H1 (cell line): ENCODE measurements at regions not wholly inside any gene's neighbourhood (a gene's known extent, or its start where the extent isn't known, plus 50 kb on each side); places are given as distances from the start of the nearest gene placed in this dataset.

ENCODE experiments used
- CTCF ChIA-PET: fragments of 300-600 bp; sonication (Branson Sonifier 250); formaldehyde crosslinking; loops from one replicate; lab custom pipeline; 2021; ENCODE audit not compliant: partially characterized antibody; lab: Charles Lee
- POLR2A ChIA-PET: fragments of 300-600 bp; sonication (Branson Sonifier 250); formaldehyde crosslinking; loops from one replicate; lab custom pipeline; 2021; ENCODE audit warnings: inconsistent platforms; ENCODE audit not compliant: partially characterized antibody; lab: Charles Lee
- DNase-seq, 2 experiments: peaks; one replicate each; pipeline versions ENCODE4 v3.0.0 to v3.0.0-alpha.2; 2010 to 2022; ENCODE audit warnings: low spot score in 2 of 2, low read depth in 1 of 2, mixed read lengths in 1 of 2
- FAIRE-seq: peaks from 2 replicates; lab custom pipeline; 2011; peaks lifted over from hg19 to GRCh38; lab: Jason Lieb, UNC
- H2AFZ ChIP-seq: 2 replicates; pipeline ENCODE4 v1.8.1; 2012; ENCODE audit warnings: low read length, inconsistent platforms
- H2AK5ac ChIP-seq: 2 replicates; pipeline ENCODE4 v1.6.1; 2013; ENCODE audit warnings: low read depth, low read length
- H2BK120ac ChIP-seq: replicated peaks from 2 replicates; pipeline ENCODE3; 2013; ENCODE audit warnings: low read depth, low read length, inconsistent platforms
- H2BK12ac ChIP-seq: 2 replicates; pipeline ENCODE4 v1.6.1; 2013; ENCODE audit warnings: low read depth, low read length
- H2BK15ac ChIP-seq: 2 replicates; pipeline ENCODE4 v1.6.1; 2013; ENCODE audit warnings: low read length
- H2BK20ac ChIP-seq: 2 replicates; pipeline ENCODE4 v1.6.1; 2013; ENCODE audit warnings: low read length
- H2BK5ac ChIP-seq: 2 replicates; pipeline ENCODE4 v1.6.1; 2013; ENCODE audit warnings: low read depth, low read length
- H3K14ac ChIP-seq: 2 replicates; pipeline ENCODE4 v1.6.1; 2013; ENCODE audit warnings: inconsistent platforms; ENCODE audit not compliant: insufficient read length
- H3K18ac ChIP-seq: 2 replicates; pipeline ENCODE4 v1.6.1; 2013; ENCODE audit warnings: low read length; ENCODE audit errors: extremely low read depth
- H3K23ac ChIP-seq: 2 replicates; pipeline ENCODE4 v1.6.1; 2013; ENCODE audit warnings: inconsistent platforms; ENCODE audit not compliant: insufficient read length
- H3K23me2 ChIP-seq: 2 replicates; pipeline ENCODE4 v1.6.1; 2013; ENCODE audit warnings: low read depth, low read length
- H3K27ac ChIP-seq: 2 replicates; pipeline ENCODE4 v1.6.1; 2011; ENCODE audit warnings: low read depth, low read length, inconsistent platforms
- H3K27me3 ChIP-seq, 4 experiments: replicated peaks in 1 of 4; 1 replicate in 1 of 4; 2 replicates in 3 of 4; pipeline versions ENCODE4 v1.6.1 to v1.8.1; 2011 to 2013; ENCODE audit warnings: low read length in 3 of 4, mild to moderate bottlenecking in 3 of 4, inconsistent platforms in 2 of 4, mixed read lengths in 2 of 4, moderate library complexity in 1 of 4; ENCODE audit not compliant: control insufficient read depth in 3 of 4, insufficient read depth in 3 of 4; ENCODE audit errors: extremely low read depth in 1 of 4
- H3K36me3 ChIP-seq, 4 experiments: 2 replicates each; pipeline versions ENCODE4 v1.6.1 to v1.8.1; 2011 to 2013; ENCODE audit warnings: mild to moderate bottlenecking in 4 of 4, low read length in 3 of 4, moderate library complexity in 2 of 4, control low read depth in 1 of 4, inconsistent platforms in 1 of 4; ENCODE audit not compliant: insufficient read depth in 4 of 4, control insufficient read depth in 2 of 4
- H3K4ac ChIP-seq: replicated peaks from 2 replicates; pipeline ENCODE3; 2013; ENCODE audit warnings: low read length, low read depth, mixed read lengths, inconsistent platforms; ENCODE audit not compliant: insufficient read length
- H3K4me1 ChIP-seq, 4 experiments: replicated peaks in 1 of 4; 1 replicate in 1 of 4; 2 replicates in 3 of 4; pipeline versions ENCODE4 v1.6.1 to v1.8.1; 2011 to 2013; ENCODE audit warnings: low read length in 3 of 4, inconsistent platforms in 2 of 4, mixed read lengths in 1 of 4; ENCODE audit not compliant: insufficient read depth in 4 of 4, control insufficient read depth in 3 of 4
- H3K4me2 ChIP-seq, 2 experiments: 2 replicates each; pipeline versions ENCODE4 v1.6.1 to v1.8.1; 2011 to 2013; ENCODE audit warnings: low read depth in 2 of 2, low read length in 2 of 2, control low read depth in 1 of 2, inconsistent platforms in 1 of 2, mild to moderate bottlenecking in 1 of 2; ENCODE audit not compliant: insufficient read depth in 1 of 2
- H3K4me3 ChIP-seq, 4 experiments: fragments of 200-600, 300-600 bp in 1 of 4; sonication (generic), shearing (Covaris generic), sonication (Bioruptor Twin) in 1 of 4; 2 replicates each; pipeline versions ENCODE4 v1.5.1 to v1.8.1; 2011 to 2016; ENCODE audit warnings: low read length in 4 of 4, low read depth in 3 of 4, control low read depth in 2 of 4, inconsistent platforms in 2 of 4, mild to moderate bottlenecking in 2 of 4, mixed read lengths in 1 of 4, moderate library complexity in 1 of 4; ENCODE audit not compliant: insufficient read depth in 2 of 4; ENCODE audit errors: extremely low read depth in 1 of 4
- H3K56ac ChIP-seq: replicated peaks from 2 replicates; pipeline ENCODE3; 2013; ENCODE audit warnings: low read depth, mild to moderate bottlenecking, mixed read lengths, low read length, inconsistent platforms; ENCODE audit not compliant: insufficient read length
- H3K79me1 ChIP-seq: 2 replicates; pipeline ENCODE4 v1.6.1; 2013; ENCODE audit warnings: low read depth, low read length, control low read depth
- H3K79me2 ChIP-seq, 2 experiments: 2 replicates each; pipeline versions ENCODE4 v1.6.1 to v1.8.1; 2012 to 2013; ENCODE audit warnings: low read length in 2 of 2, mild to moderate bottlenecking in 2 of 2, inconsistent platforms in 1 of 2; ENCODE audit not compliant: insufficient read depth in 2 of 2, control insufficient read depth in 1 of 2
- H3K9ac ChIP-seq, 4 experiments: replicated peaks in 1 of 4; 1 replicate in 1 of 4; 2 replicates in 3 of 4; pipeline versions ENCODE4 v1.6.1 to v1.8.1; 2011 to 2013; ENCODE audit warnings: low read depth in 3 of 4, low read length in 3 of 4, control low read depth in 2 of 4, mild to moderate bottlenecking in 2 of 4, moderate library complexity in 2 of 4, inconsistent platforms in 1 of 4; ENCODE audit errors: extremely low read depth in 1 of 4
- H3K9me3 ChIP-seq, 2 experiments: 2 replicates each; pipeline versions ENCODE4 v1.6.1 to v1.8.1; 2012 to 2013; ENCODE audit warnings: mild to moderate bottlenecking in 2 of 2, moderate library complexity in 2 of 2, control low read depth in 1 of 2, inconsistent platforms in 1 of 2, low read depth in 1 of 2, low read length in 1 of 2, mixed read lengths in 1 of 2; ENCODE audit not compliant: insufficient read depth in 2 of 2
- H4K20me1 ChIP-seq, 2 experiments: replicated peaks in 1 of 2; 2 replicates each; pipeline versions ENCODE3 to v1.8.1; 2011 to 2013; ENCODE audit warnings: inconsistent platforms in 2 of 2, low read length in 2 of 2, mild to moderate bottlenecking in 1 of 2; ENCODE audit not compliant: insufficient read depth in 2 of 2, control insufficient read depth in 1 of 2
- H4K5ac ChIP-seq: 2 replicates; pipeline ENCODE4 v1.6.1; 2013; ENCODE audit warnings: low read length, low read depth, mixed read lengths, inconsistent platforms; ENCODE audit not compliant: insufficient read length
- H4K8ac ChIP-seq: 2 replicates; pipeline ENCODE4 v1.8.0; 2013; ENCODE audit warnings: mild to moderate bottlenecking, moderate library complexity, low read length, inconsistent platforms; ENCODE audit not compliant: insufficient read depth; ENCODE audit errors: extremely low read depth
- H4K91ac ChIP-seq: replicated peaks from 2 replicates; pipeline ENCODE3; 2013; ENCODE audit warnings: low read length, mixed read lengths, inconsistent platforms; ENCODE audit not compliant: insufficient read length
- KDM1A ChIP-seq: fragments of 200-600, 300-600 bp; sonication (generic); IDR thresholded peaks from 2 replicates; pipeline ENCODE4 v1.7.1; 2016; ENCODE audit warnings: mild to moderate bottlenecking, low read length, borderline replicate concordance
- PHF8 ChIP-seq: fragments of 200-600 bp; sonication (generic); conservative IDR thresholded peaks from 2 replicates; pipeline ENCODE4 v1.7.1; 2012; ENCODE audit warnings: low read depth, mild to moderate bottlenecking, inconsistent platforms, low read length, moderate library complexity
- TAF1 ChIP-seq: IDR thresholded peaks from 2 replicates; pipeline ENCODE4 v1.6.1; 2011; ENCODE audit warnings: mild to moderate bottlenecking, low read depth, low read length
- WGBS, 2 experiments: shearing (Covaris generic) in 1 of 2; methylation state at CpG; one replicate each; pipeline versions ENCODE4 v1.1.6 to v1.1.7; 2013 to 2015; ENCODE audit warnings: low lambda C conversion rate in 2 of 2, mixed read lengths in 2 of 2, inconsistent platforms in 1 of 2, low coverage in 1 of 2, missing lambda C conversion rate in 1 of 2; ENCODE audit not compliant: insufficient replicate concordance in 2 of 2, insufficient coverage in 1 of 2, insufficient read length in 1 of 2; ENCODE audit errors: extremely low coverage in 1 of 2, missing lambda C conversion rate in 1 of 2; 5-methylcytosine and 5-hydroxymethylcytosine counted together
- TF ChIP-seq, protein P1 (sequence below): IDR thresholded peaks from 2 replicates; pipeline ENCODE4 v1.6.1; 2012; ENCODE audit warnings: low read length, inconsistent platforms

GRCh38 chr6:165091121-165091785 lies 218.2 kb downstream of the C6orf118 start:
- TF ChIP-seq PHF8 = no peak
- TF ChIP-seq, protein P1, sequence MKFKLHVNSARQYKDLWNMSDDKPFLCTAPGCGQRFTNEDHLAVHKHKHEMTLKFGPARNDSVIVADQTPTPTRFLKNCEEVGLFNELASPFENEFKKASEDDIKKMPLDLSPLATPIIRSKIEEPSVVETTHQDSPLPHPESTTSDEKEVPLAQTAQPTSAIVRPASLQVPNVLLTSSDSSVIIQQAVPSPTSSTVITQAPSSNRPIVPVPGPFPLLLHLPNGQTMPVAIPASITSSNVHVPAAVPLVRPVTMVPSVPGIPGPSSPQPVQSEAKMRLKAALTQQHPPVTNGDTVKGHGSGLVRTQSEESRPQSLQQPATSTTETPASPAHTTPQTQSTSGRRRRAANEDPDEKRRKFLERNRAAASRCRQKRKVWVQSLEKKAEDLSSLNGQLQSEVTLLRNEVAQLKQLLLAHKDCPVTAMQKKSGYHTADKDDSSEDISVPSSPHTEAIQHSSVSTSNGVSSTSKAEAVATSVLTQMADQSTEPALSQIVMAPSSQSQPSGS = no peak
- TF ChIP-seq TAF1 = no peak
- no peak for TF ChIP-seq KDM1A
- WGBS, 2 experiments = 97% methylated on average over 8 of the region's 8 CpGs; no CpG with 5 or more reads in 1 of the 2 experiments
- Histone ChIP-seq H4K91ac (no peak overlapping the region), H2AK5ac (no peak overlapping the region), H3K4me3 (no peak overlapping the region), H2BK20ac (no peak overlapping the region), H3K23ac (no peak overlapping the region), H3K23me2 (no peaks in the 10 kb centered on the region), H2BK5ac (no peak overlapping the region), H3K79me2 (no peaks in the 10 kb centered on the region), H3K36me3 (no peaks in the 10 kb centered on the region), H3K27me3 (peaks cover 0 to 2% (median 0%) of the 10 kb centered on the region in 4 experiments; a peak in 1 of 7 replicates), H3K9ac (no peak overlapping the region), H4K8ac (no peak overlapping the region), H3K27ac (no peak overlapping the region), H3K14ac (no peak overlapping the region), H3K56ac (no peak overlapping the region), H2BK120ac (no peak overlapping the region), H2BK15ac (no peak overlapping the region), H3K4ac (no peak overlapping the region), H4K5ac (no peak overlapping the region), H3K4me2 (no peak overlapping the region), H4K20me1 (no peaks in the 10 kb centered on the region), H3K18ac (no peak overlapping the region), H3K79me1 (no peaks in the 10 kb centered on the region), H3K9me3 (0 out of 4 replicates have a peak, but pooled peaks cover 0 to 3% of the 10 kb centered on the region in 2 experiments), H2AFZ (no peak overlapping the region), H3K4me1 (no peaks in the 10 kb centered on the region), H2BK12ac (no peak overlapping the region)
- ChIA-PET POLR2A (no interaction called here), CTCF (interaction anchor here (1.5 kb wide), 1 partner anchor 8 kb away, joined by 3 read pairs; no protein-coding TSS in a partner anchor)
- FAIRE-seq (no peak), DNase-seq (no peak)
